Pons (tissue), 1 donor: ENCODE measurements at regions not wholly inside any gene's neighbourhood (a gene's known extent, or its start where the extent isn't known, plus 50 kb on each side); places are given as distances from the start of the nearest gene placed in this dataset.

Experiments used
- DNase-seq: peaks from one replicate; pipeline ENCODE4 v3.0.0-alpha.2; 2016; ENCODE audit warnings: low spot score

DNA sequence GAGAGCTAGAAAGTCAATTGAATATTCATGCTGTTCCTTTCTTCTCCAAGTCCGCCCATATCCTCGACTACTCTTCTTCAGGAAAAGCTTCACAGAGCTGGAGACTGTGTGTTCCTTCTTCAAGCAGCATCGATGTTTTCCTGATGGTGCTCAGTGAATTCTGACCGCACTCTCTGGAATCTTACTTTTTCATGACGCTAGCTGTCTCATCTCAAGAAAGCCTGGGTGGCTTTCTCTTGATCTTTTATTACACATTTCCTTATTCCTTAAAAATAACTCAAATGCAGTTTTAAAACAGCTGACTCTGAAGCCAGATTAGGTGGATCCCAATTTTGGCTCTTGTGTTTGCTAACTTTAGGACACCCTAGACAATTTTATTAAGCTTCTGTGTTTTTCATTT lies 1245.1 kb upstream of the LRRTM1 start:
- no peak for DNase-seq

DNA sequence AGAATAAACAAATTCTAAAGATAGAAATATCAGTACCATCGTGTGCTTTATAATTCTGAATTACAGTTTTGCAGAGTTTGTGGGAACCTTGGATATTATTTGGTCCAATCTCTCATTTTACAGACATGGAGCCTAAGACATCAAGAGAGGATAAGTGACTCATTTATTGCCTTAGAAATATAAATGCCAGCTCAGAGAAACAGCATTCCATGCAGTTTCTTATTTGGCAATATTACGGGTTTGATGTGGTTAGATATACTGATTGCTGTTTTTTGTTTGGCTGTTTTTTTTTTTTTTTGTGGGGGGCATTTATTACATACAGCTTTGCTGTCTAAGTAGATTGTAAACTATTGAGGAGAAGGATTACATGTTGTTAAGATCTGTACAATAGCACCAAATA lies 1241.1 kb upstream of the LRRTM1 start:
- no peak for DNase-seq

- no peak for DNase-seq
Observed at GRCh38 chr2:81542119-81542518, 1237.6 kb upstream of the LRRTM1 start.

DNA sequence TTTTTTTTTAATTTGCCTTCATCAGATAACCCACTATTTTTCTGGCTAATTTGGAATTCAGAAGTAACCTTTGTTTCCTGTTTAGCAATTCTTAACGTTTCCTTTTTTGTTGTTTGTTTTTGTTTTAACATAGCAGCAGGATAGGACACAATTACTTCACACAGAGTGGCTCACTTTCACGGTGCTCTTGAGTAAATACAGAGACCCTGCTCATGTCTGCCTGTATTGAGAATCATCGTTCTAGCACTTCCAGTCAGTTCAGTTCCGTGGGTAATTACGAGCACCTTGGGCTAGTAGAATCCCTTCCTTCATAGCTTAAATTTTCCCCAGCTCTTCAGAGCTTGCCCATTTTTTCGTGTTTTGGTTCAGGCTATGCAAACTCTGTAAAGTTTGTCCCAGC lies 1225.4 kb upstream of the LRRTM1 start:
- no peak for DNase-seq

DNA sequence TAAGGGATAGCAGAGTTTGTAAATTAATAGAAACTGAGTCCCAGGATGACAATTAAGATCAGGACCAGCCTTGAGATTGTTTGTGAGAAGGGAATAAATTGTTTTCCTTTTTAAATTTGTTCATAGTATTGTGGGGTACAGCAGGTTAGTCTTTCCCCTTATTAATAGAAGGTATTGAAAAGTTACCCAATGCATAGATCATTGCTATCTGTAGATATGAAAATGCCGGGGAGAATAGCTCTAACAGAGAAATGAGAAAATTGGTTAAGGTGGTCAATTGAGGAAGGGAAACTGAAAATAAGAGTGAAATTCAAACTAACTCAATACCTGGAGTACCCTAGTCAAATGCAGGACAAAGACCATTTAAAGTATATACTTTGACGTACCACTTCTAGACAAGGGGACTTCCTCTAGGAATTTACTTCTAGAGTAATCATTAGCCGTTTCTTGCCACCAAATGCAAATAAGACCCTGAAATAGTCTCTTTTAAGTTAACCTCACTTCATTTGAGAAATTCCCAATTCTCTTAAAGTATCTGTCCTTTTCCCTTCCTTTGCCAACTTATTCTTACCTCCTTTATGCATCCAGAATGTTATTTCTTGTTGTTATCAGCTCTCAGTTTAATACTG lies 1224.4 kb upstream of the LRRTM1 start:
- no peak for DNase-seq

GRCh38 chr2:81523344-81523743 lies 1218.8 kb upstream of the LRRTM1 start:
- DNase-seq: no peak

DNA sequence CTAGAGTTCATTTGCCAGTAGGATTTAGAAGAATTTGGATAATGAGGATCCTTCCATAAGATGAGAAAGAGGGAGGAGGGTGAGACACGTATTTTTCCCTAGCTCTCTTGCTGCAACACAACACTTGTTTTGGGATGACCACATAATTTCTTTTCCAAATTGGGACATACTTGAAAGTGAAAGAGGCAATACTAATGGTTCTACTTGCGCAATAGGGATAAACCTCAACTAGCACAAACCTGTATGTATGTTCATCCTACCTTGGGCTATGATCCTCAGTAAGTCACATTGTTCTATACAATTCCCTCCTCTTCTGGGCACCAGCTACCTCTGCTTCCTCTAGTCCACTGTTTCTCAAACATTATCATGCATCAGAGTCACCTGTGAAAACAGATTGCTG lies 1208.8 kb upstream of the LRRTM1 start:
- DNase-seq: no peak

DNA sequence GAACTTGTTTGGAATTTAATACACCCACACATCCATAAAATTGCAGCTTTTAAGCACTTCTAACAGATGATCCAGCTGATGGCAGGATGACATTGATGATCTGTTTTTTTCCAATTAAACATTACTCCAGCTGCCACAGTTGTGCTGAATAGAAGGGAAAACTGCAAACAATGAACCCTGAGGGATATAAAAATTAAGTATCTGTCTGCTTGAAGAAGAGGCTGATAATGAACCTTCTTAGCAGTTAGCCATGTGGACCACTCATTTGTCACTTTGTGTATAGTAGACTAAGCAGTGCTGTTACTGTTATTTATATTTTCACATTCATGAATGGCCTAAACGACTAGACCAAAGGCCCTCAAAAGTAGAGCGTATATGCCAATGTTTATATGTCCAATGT lies 1201.0 kb upstream of the LRRTM1 start:
- DNase-seq: no peak

- no peak for DNase-seq
Observed at GRCh38 chr2:81495556-81495955, 1191.0 kb upstream of the LRRTM1 start.

DNA sequence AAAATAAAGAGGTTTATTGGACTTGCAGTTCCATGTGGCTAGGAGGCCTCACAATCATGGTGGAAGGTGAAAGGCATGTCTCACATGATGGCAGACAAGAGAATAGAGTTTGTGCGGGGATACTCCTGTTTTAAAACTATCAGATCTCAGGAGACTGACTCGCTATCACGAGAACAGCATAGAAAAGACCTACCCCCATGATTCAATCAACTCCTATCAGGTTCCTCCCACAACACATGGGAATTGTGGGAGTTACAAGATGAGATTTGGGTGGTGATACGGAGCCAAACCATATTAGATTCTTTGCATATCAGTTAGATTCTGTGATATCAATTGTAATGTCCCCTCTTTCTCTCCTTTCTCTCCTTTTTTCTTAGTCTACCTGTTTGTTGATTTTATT lies 1178.7 kb upstream of the LRRTM1 start:
- DNase-seq: no peak

GRCh38 chr2:81481994-81482368 lies 1177.4 kb upstream of the LRRTM1 start:
- no peak for DNase-seq

DNA sequence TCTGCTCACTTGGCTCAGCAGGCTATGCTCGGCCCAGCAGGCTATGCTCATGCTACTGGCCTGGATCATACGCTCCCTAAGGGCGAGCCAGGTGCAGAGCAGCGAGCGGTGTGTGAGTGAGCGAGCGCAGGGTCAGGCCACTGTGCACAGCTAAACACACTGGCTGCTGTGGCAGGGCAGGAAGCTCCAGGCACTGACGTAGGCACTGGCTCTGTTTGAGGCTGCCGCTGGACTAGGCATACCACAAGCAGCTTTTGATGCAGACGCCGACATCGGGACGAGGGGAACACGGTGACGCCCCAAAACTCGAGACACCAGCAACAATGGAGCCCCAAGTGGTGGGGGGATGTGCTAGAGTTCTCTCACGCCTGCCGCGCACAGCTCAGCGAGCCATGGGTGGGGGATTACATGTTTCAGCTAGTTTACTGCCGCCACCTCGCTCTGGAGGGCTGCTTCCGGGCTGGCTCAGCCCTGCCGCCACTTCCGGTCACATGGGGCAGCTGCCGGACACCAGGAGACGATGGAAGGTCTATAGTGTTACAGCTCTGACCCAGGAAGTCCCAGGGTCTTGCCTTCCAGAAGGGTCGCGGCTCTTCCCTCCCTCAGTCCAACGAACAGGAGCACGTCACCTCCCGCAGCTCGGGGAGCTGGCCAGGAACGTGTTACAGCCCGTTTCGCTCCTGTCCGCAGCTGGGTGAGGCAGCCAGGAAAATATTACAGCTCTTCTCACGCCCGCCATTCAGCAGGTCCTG lies 1176.9 kb upstream of the LRRTM1 start:
- DNase-seq: no peak

DNA sequence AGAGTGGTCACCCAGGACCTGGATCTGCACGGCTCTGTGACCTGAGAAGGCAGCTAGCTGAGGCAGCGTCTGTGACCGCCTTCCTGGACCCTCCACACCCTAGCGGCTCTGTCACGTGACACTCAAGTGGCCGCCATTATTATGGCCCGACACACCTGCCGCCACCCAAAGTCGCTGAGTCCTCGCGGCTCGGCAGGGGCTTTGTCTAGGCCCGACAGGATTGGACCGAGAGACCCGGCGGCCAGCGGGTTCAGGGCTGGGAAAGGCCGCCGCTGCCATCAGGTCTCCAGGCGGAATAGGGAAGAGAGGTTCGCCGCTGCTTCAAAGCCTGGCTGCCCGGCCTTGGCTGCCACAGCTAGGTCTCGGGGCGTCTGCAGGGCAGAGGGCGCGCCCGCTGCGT lies 1162.5 kb upstream of the LRRTM1 start:
- DNase-seq: no peak

DNA sequence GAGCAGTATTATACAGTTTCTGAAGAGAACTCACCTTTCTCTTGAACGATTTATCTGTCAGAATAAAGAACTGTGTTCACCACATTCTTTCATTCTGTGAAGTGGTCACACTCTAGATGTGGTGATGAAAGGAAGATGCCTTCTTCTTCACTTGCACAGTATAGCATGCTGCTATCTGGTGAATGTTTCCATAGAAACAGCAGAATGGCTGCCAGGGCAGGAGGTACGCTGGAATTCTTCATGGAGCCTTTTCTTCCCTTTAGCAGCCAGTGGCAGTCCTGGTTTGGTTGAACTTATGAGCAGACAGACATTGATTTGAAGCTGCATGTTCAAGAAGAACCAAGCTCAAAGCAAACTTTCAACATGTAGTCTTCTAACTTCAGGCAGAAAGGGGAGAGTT lies 1157.9 kb upstream of the LRRTM1 start:
- no peak for DNase-seq

DNA sequence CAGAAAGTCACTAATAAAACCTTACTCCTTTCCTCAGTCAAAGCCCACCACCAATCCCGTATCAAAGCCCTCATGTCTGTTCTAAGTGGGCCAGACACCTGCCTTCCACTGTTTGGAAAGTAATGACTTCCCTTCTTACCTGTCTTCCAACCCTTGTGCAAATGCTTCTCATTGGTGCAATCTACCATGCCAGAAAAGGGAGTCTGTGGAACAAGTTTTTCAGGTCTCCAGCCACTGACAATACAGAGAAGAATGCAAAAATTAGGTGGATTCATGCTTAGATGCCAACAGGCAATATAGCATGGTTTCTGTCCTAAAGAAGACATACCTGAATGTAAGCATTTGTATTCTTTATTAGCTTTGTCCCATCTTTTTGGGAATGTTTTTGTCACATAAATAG lies 1140.6 kb upstream of the LRRTM1 start:
- no peak for DNase-seq

- DNase-seq: no peak
Observed at GRCh38 chr2:81437456-81438000, 1133.0 kb upstream of the LRRTM1 start.

DNA sequence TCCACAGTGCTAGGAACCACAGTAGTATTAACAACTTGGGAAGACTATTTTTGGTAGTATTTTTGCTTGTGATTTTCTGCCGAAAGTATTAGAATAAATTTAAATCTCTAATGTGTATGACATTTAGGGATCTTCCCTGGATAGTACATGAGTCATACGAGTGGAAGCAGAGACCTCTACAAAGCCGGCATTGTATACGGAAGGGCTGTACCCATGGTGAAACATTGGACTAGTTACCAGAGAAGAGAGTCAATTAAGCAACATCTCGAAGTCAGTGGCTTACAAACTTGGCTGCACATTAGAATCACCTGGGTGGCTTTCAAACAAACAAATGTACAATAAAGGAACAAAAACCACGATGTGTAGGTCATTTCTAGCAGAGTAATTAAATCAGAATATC lies 1131.7 kb upstream of the LRRTM1 start:
- peak; percentile 15 for DNase-seq

DNA sequence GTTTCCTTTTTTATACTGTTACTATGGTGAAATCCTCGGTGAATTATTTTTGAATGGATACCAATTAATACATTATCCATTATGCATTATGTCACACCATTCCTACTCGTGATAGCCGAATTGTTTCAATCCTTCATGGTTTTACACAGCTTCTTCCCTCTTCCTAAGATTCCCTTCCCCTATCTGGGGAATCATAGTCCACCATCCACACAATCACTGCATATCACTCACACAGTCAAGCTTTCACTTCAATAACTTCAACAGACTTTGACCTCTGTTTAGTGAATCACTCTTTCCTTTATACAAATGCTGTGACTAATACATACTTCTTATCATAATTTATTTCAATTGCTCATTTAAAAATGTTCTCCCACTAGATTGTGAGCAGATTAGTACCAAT lies 1108.1 kb upstream of the LRRTM1 start:
- no peak for DNase-seq

- DNase-seq: no peak
Observed at GRCh38 chr2:81403508-81403907, 1099.0 kb upstream of the LRRTM1 start.

GRCh38 chr2:81396417-81397019 lies 1092.0 kb upstream of the LRRTM1 start:
- DNase-seq: no peak

GRCh38 chr2:81395746-81396145 lies 1091.2 kb upstream of the LRRTM1 start:
- DNase-seq: no peak

GRCh38 chr2:81389203-81389602 lies 1084.7 kb upstream of the LRRTM1 start:
- no peak for DNase-seq

DNA sequence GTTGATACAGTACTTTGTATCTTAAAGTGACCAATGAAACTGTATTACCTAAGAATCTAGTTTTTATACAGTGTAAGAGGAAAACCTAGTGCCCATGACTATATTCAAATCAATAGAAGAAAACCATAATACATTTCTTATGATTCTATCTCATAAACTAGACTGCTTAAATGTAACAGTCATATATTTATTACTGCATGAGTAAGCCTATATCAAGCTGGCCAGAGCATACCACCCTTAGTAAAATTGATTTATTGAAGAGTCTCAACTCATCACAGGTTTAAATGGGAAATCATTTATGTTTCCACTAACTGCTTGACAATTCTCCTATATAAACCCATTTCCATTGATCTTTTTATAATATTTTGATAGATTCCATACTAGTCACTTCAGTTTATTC lies 1059.2 kb upstream of the LRRTM1 start:
- no peak for DNase-seq
